ENCODE measurements at regions not wholly inside any gene's neighbourhood (a gene's known extent, or its start where the extent isn't known, plus 50 kb on each side); places are given as distances from the start of the nearest gene placed in this dataset.

DNA sequence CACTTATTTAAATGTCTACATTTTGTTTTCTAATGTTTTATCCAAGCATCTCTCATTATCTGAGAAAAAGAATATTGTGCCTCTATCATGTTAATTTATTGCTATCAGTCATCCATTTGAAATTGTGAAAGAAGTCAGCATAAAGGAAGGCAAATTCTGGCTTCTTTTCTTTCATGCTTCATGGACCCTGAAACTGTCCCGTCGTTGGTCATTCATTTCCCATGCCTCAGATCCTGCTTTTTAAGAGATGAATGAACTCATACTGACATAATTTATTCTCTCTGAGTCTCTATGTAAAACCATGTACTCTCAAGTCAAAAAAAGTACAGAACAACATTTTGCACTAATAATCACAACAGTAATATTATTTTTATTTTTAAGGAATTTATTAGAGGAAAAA, 2512.0 kb downstream of the PCDH9 start:
- TF ChIP-seq, protein P1, sequence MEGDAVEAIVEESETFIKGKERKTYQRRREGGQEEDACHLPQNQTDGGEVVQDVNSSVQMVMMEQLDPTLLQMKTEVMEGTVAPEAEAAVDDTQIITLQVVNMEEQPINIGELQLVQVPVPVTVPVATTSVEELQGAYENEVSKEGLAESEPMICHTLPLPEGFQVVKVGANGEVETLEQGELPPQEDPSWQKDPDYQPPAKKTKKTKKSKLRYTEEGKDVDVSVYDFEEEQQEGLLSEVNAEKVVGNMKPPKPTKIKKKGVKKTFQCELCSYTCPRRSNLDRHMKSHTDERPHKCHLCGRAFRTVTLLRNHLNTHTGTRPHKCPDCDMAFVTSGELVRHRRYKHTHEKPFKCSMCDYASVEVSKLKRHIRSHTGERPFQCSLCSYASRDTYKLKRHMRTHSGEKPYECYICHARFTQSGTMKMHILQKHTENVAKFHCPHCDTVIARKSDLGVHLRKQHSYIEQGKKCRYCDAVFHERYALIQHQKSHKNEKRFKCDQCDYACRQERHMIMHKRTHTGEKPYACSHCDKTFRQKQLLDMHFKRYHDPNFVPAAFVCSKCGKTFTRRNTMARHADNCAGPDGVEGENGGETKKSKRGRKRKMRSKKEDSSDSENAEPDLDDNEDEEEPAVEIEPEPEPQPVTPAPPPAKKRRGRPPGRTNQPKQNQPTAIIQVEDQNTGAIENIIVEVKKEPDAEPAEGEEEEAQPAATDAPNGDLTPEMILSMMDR (IDR thresholded peaks at IDR 0.05), result no peak
- no peak for TF ChIP-seq POLR2A (IDR thresholded peaks at IDR 0.05)
- H3K4me3 ChIP-seq, result no peak overlapping the region
- H3K9me3 ChIP-seq, result no peaks in the 10 kb centered on the region
- no peak for DNase-seq
- intact Hi-C loops (cut with DNase I), result no loop called here
- WGBS, 2 donors, result 46 to 54% methylated on average over 2 of the region's 2 CpGs
- H3K27me3 ChIP-seq, result no peaks in the 10 kb centered on the region
- no peak overlapping the region for H3K27ac ChIP-seq
- no peaks in the 10 kb centered on the region for H3K36me3 ChIP-seq
- no peaks in the 10 kb centered on the region for H3K4me1 ChIP-seq

- Histone ChIP-seq H3K36me3 (no peaks in the 10 kb centered on the region), H3K27me3 (no peaks in the 10 kb centered on the region), H3K4me3 (no peak overlapping the region), H3K9me3 (peaks cover 0 to 4% (median 0%) of the 10 kb centered on the region in 3 donors), H3K4me1 (no peaks in the 10 kb centered on the region), H3K27ac (no peak overlapping the region)
- no peak for TF ChIP-seq POLR2A (IDR thresholded peaks at IDR 0.05)
- TF ChIP-seq, protein P1 (IDR thresholded peaks at IDR 0.05), result no peak
- WGBS, 2 donors, result 23 to 60% methylated on average over 2 of the region's 2 CpGs
- no peak for DNase-seq
- intact Hi-C loops (cut with DNase I), result no loop called here
Observed at GRCh38 chr13:64716936-64717335, 2513.2 kb downstream of the PCDH9 start.

- WGBS, 2 donors, result 51 to 67% methylated on average over 5 to 6 of the region's 6 CpGs
- Histone ChIP-seq H3K36me3 (no peaks in the 10 kb centered on the region), H3K9me3 (peaks cover 0 to 4% (median 0%) of the 10 kb centered on the region in 3 donors), H3K4me3 (no peak overlapping the region), H3K27ac (no peak overlapping the region), H3K4me1 (no peaks in the 10 kb centered on the region), H3K27me3 (no peaks in the 10 kb centered on the region)
- no peak for TF ChIP-seq POLR2A (IDR thresholded peaks at IDR 0.05)
- TF ChIP-seq, protein P1 (IDR thresholded peaks at IDR 0.05), result no peak
- DNase-seq, result no peak
- intact Hi-C loops (cut with DNase I), result no loop called here
Observed at GRCh38 chr13:64709079-64709478, 2521.1 kb downstream of the PCDH9 start.

- no peak for DNase-seq
- WGBS, 2 donors, result 61 to 66% methylated on average over 6 of the region's 6 CpGs
Observed at GRCh38 chr13:64704121-64704649, 2526.0 kb downstream of the PCDH9 start.

DNA sequence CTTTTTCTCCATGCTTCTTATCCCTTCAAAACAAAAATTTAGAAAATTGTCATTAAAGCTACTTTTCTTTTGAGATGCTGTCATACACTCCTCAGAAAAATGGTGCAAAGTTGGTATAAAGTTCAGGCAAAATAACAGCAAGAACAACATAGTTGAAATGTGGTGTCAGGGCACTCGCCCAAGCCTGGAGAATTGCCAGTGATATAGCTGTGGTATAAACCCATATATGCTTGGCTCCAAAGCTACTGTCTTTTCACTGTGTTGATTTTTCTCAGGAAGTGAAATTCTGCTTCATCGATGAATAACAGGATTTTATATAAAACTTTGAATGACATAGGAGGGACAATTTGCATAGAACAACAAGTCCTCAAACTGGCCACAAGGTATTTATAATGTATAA, 2532.9 kb downstream of the PCDH9 start:
- no peaks in the 10 kb centered on the region for H3K27me3 ChIP-seq
- intact Hi-C loops (cut with DNase I), result no loop called here
- TF ChIP-seq POLR2A (IDR thresholded peaks at IDR 0.05), result no peak
- TF ChIP-seq, protein P1 (IDR thresholded peaks at IDR 0.05), result no peak
- H3K36me3 ChIP-seq, result no peaks in the 10 kb centered on the region
- H3K27ac ChIP-seq, result no peak overlapping the region
- H3K9me3 ChIP-seq, result no peaks in the 10 kb centered on the region
- no peak overlapping the region for H3K4me3 ChIP-seq
- no peak for DNase-seq
- H3K4me1 ChIP-seq, result no peaks in the 10 kb centered on the region
- 33 to 34% methylated on average over 2 of the region's 2 CpGs for WGBS, 2 donors

More at GRCh38 chr13:64704121-64704649, 2526.0 kb downstream of the PCDH9 start:
- Histone ChIP-seq H3K4me3 (no peak overlapping the region), H3K36me3 (no peaks in the 10 kb centered on the region), H3K27me3 (no peaks in the 10 kb centered on the region), H3K27ac (no peak overlapping the region), H3K4me1 (no peaks in the 10 kb centered on the region), H3K9me3 (no peaks in the 10 kb centered on the region)
- TF ChIP-seq POLR2A (IDR thresholded peaks at IDR 0.05), result no peak
- TF ChIP-seq, protein P1 (IDR thresholded peaks at IDR 0.05), result no peak
- intact Hi-C loops (cut with DNase I), result no loop called here
